Heart right ventricle (tissue), 16 donors: ENCODE measurements at regions not wholly inside any gene's neighbourhood (a gene's known extent, or its start where the extent isn't known, plus 50 kb on each side); places are given as distances from the start of the nearest gene placed in this dataset.

Experiments
- ATAC-seq, 8 donors: fragments of 200-7000 bp; cut with Tn5 transposase; one replicate each; pipeline ENCODE4 v1.9.1; 2020; ENCODE audit warnings: mild to moderate bottlenecking in 8 of 8, moderate library complexity in 8 of 8, moderate number of reproducible peaks in 1 of 8
- DNase-seq, 2 donors: peaks; one replicate each; pipeline ENCODE4 v3.0.0-alpha.2; 2020
- H3K27ac ChIP-seq, 10 donors: fragments of 200-600 bp; sonication (generic) in 2 of 10; one replicate each; pipeline versions ENCODE4 v1.5.0 to v1.8.0; 2020 to 2022; ENCODE audit warnings: mild to moderate bottlenecking in 3 of 10
- H3K27me3 ChIP-seq, 7 donors: fragments of 200-600 bp; one replicate each; pipeline ENCODE4 v1.8.0; 2021 to 2022; ENCODE audit warnings: mild to moderate bottlenecking in 2 of 7
- H3K36me3 ChIP-seq, 9 donors: fragments of 200-600 bp; sonication (generic) in 1 of 9; one replicate each; pipeline versions ENCODE4 v1.5.0 to v1.8.0; 2020 to 2022; ENCODE audit warnings: mild to moderate bottlenecking in 2 of 9
- H3K4me1 ChIP-seq, 9 donors: fragments of 200-600 bp; sonication (generic) in 1 of 9; one replicate each; pipeline versions ENCODE4 v1.5.0 to v1.8.0; 2020 to 2022; ENCODE audit warnings: mild to moderate bottlenecking in 4 of 9
- H3K4me3 ChIP-seq, 10 donors: fragments of 200-600 bp; sonication (generic) in 2 of 10; one replicate each; pipeline versions ENCODE4 v1.5.0 to v1.8.0; 2020 to 2022; ENCODE audit warnings: mild to moderate bottlenecking in 7 of 10, moderate library complexity in 2 of 10
- H3K9me3 ChIP-seq, 11 donors: fragments of 200-600 bp in 10 of 11; sonication (generic) in 2 of 11; one replicate each; pipeline versions ENCODE4 v1.5.0 to v1.8.0; 2013 to 2022; ENCODE audit warnings: mild to moderate bottlenecking in 2 of 11, control low read depth in 1 of 11, moderate library complexity in 1 of 11
- WGBS, 2 donors: extraction: QIAGEN DNeasy Blood & Tissue Kit; methylation state at CpG; one replicate each; pipeline ENCODE4 v1.1.7; 2013; ENCODE audit warnings: inconsistent platforms in 1 of 2; 5-methylcytosine and 5-hydroxymethylcytosine counted together
- intact Hi-C, 10 donors: fragments of 100-400 bp; cut with DNase I; formaldehyde crosslinking; loops; one replicate each; pipeline versions ENCODE4 v1.11.1 to v1.14.2; 2022
- TF ChIP-seq, protein P1 (sequence below), 9 donors: fragments of 200-600 bp; sonication (generic) in 2 of 9; IDR thresholded peaks; one replicate each; pipeline versions ENCODE4 v1.5.0 to v1.8.0; 2021 to 2022; ENCODE audit warnings: antibody characterized with exemption in 9 of 9, mild to moderate bottlenecking in 5 of 9, moderate library complexity in 1 of 9
- donor health status: Arrhythmogenic right ventricular cardiomyopathy.
- donor health status: ischemic (EF 13 %, LVEDD 7.1; RV severe dilation, severe dysfunction).
- donor health status: healthy with polysubstance abuse.
- donor health status: DM: no; HTN: yes; CAD: no.
- donor health status: DM: no; HTN: no; CAD: no.
- donor health status: ischemic (EF 25% LVEDD 6.9; RV normal size, moderate dysfunction).
- donor health status: ischemic (EF 25% LVEDD 5.7; RV mildly dilated, moderate dysfunction).
- donor health status: healthy.
- donor health status: DM: yes; HTN: yes; CAD: no.
- donor health status: Ischemic cardiomyopathy.
- donor health status: ischemic (EF 35%, LVEDD 5.7; RV mildly dilated, moderate dysfunction).
- donor health status: nonischemic (EF 11% LVEDD 7.7; RV severe dilation, severe dysfunction).
- donor health status: DM: yes; HTN: yes; CAD: no.
- donor health status: PGD.
- donor health status: ischemic (EF 29% LVEDD 5.4; RV normal size, mild dysfunction).
- donor health status: nonischemic (EF 23%, LVEDD 6.1; RV moderate dilation, normal function).

DNA sequence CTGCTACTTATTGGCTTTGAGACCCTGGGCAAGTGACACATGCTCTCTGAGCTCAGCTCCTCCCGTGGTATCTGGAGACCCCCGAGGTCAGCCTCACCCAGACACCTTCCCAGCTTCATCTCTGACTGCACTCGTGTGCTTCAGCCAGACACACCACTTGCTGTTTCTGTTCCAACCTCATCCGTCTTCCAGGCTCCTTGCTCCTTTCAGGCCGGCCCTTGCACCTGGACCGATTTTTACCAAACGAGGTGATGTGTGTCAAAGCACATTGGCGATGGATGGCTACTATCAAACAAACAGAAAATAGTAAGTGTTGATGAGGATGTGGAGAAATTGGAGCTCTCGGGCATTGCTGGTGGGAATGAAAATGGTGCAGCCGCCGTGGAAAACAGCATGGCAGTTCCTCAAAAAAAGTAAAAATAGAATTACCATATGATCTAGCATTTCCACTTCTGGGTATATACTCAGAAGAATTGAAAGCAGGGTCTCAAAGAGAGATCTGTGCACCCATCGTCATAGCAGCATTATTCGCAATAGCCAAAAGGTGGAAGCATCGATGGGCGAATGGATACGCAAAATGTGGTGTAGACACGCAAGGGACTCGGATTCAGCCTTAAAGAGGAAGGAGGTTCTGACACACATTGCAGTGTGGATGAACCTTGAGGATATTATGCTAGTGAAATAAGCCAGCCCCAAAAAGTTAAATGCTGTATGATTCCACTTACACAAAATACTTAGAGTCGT, 96.1 kb upstream of the IER5L start:
- Histone ChIP-seq H3K27me3 (peaks cover 0 to 5% (median 0%) of the 10 kb centered on the region in 7 donors), H3K4me1 (peaks cover 0 to 16% (median 0%) of the 10 kb centered on the region in 9 donors), H3K4me3 (no peak overlapping the region), H3K36me3 (no peaks in the 10 kb centered on the region), H3K9me3 (no peaks in the 10 kb centered on the region), H3K27ac (no peak overlapping the region)
- 89% methylated on average over 19 of the region's 19 CpGs for WGBS, 2 donors
- DNase-seq (peak in 1 of 2 donors; percentile 2), ATAC-seq (no peak)
- intact Hi-C loops: loop anchor here in 1 of 10 donors (5.0 kb wide), 1 partner anchor 38 kb away; no protein-coding TSS in a partner anchor
- TF ChIP-seq, protein P1, sequence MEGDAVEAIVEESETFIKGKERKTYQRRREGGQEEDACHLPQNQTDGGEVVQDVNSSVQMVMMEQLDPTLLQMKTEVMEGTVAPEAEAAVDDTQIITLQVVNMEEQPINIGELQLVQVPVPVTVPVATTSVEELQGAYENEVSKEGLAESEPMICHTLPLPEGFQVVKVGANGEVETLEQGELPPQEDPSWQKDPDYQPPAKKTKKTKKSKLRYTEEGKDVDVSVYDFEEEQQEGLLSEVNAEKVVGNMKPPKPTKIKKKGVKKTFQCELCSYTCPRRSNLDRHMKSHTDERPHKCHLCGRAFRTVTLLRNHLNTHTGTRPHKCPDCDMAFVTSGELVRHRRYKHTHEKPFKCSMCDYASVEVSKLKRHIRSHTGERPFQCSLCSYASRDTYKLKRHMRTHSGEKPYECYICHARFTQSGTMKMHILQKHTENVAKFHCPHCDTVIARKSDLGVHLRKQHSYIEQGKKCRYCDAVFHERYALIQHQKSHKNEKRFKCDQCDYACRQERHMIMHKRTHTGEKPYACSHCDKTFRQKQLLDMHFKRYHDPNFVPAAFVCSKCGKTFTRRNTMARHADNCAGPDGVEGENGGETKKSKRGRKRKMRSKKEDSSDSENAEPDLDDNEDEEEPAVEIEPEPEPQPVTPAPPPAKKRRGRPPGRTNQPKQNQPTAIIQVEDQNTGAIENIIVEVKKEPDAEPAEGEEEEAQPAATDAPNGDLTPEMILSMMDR (IDR thresholded peaks at IDR 0.05): no peak

DNA sequence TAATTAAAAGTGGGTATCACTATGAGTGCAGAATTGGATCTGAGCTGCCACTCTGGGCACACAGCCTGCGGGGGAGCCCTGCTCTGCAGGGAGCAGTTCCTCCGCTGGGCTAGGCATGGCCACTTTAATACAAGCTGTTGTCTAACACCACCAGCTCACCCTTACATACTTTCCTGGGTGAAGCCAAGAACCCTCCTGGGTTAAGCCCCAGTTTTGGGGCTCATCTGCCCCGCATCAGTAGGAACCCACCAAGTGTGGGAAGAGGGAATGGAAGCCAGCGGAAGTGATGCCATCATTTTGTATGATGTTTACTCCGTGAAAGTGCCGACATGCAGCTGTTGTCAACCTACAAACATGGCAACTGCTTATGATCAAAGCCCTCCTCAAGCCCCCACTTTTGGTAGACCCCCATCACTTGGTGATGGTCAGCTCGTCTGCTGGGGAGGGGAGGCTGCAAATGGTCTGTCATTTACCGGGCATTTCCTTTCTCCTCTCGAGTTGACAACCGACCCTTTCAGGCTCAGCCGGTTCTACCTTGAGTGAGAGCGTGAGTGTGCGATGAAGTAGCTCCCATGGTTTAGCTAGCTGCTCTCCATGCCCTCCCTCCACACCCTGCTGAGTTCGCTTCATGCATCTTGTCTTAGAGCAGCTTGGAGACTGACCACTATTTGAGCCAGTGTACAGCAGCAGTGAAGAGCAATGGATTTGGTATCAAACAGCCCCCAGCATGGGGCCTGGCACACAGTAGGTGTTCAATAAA, 95.3 kb upstream of the IER5L start:
- ATAC-seq (no peak), DNase-seq (peak in 1 of 2 donors; percentile 1)
- Histone ChIP-seq H3K36me3 (no peaks in the 10 kb centered on the region), H3K27me3 (peaks cover 0 to 5% (median 0%) of the 10 kb centered on the region in 7 donors), H3K4me1 (peaks cover 0 to 16% (median 0%) of the 10 kb centered on the region in 9 donors), H3K9me3 (no peaks in the 10 kb centered on the region), H3K4me3 (no peak overlapping the region), H3K27ac (no peak overlapping the region)
- intact Hi-C loops: loop anchor here in 1 of 10 donors (5.0 kb wide), 1 partner anchor 39 kb away; no protein-coding TSS in a partner anchor
- WGBS, 2 donors: 95% methylated on average over 14 of the region's 14 CpGs
- TF ChIP-seq, protein P1 (IDR thresholded peaks at IDR 0.05): no peak

- H3K27me3 ChIP-seq: peaks cover 0 to 5% (median 0%) of the 10 kb centered on the region in 7 donors
- H3K9me3 ChIP-seq: no peaks in the 10 kb centered on the region
- DNase-seq (peak in 1 of 2 donors; percentile 2), ATAC-seq (peak in 1 of 8 donors; percentile 25)
- no peak overlapping the region for H3K4me3 ChIP-seq
- intact Hi-C loops: loop anchor here in 1 of 10 donors (5.0 kb wide), 1 partner anchor 40 kb away; no protein-coding TSS in a partner anchor
- H3K36me3 ChIP-seq: no peaks in the 10 kb centered on the region
- 93 to 97% methylated on average over 9 of the region's 9 CpGs for WGBS, 2 donors
- H3K27ac ChIP-seq: no peak overlapping the region
- peaks cover 0 to 16% (median 0%) of the 10 kb centered on the region in 9 donors for H3K4me1 ChIP-seq
- TF ChIP-seq, protein P1 (IDR thresholded peaks at IDR 0.05): no peak
Measured at GRCh38 chr9:129272348-129273025, 94.4 kb upstream of the IER5L start.

DNA sequence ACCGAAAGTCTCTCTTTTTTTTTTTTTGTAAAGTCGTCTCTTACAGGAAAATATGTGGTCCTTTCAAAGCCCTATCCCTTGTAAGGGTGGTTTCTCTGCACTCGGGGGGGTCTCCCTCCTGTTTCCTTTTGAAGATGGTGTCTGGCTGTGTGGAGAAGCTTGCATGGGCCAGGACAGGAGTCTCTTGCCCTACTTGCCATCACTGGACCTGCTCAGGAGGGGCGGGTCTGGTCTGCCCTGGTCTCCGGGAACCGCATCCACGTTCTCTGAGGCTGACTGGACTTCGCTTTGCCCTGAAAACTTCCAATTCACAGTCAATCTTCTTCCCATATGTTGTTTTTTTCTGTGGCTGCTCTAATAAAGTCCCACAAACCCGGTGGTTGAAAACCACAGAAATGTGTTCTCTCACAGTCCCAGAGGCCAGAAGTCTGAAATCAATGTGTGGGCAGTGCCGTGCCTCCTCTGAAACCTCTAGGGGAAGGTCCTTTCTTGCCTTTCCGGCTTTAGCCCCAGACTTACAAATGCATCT, 92.9 kb upstream of the IER5L start:
- H3K36me3 ChIP-seq: no peaks in the 10 kb centered on the region
- peak overlapping the region in 3 of 10 donors; percentile 15 to 36 (median 15) for H3K27ac ChIP-seq
- ATAC-seq (no peak), DNase-seq (no peak)
- TF ChIP-seq, protein P1 (IDR thresholded peaks at IDR 0.05): no peak
- 63 to 68% methylated on average over 11 of the region's 11 CpGs for WGBS, 2 donors
- no peaks in the 10 kb centered on the region for H3K9me3 ChIP-seq
- peaks cover 0 to 16% (median 0%) of the 10 kb centered on the region in 9 donors for H3K4me1 ChIP-seq
- intact Hi-C loops: loop anchor here in 1 of 10 donors (5.0 kb wide), 1 partner anchor 41 kb away; no protein-coding TSS in a partner anchor
- H3K4me3 ChIP-seq: no peak overlapping the region
- peaks cover 0 to 5% (median 0%) of the 10 kb centered on the region in 7 donors for H3K27me3 ChIP-seq
